HepG2 (cell line): ENCODE measurements at regions not wholly inside any gene's neighbourhood (a gene's known extent, or its start where the extent isn't known, plus 50 kb on each side); places are given as distances from the start of the nearest gene placed in this dataset.

Experiments used
- ATAC-seq: fragments of 200-7000 bp; cut with Tn5 transposase; 3 replicates; pipeline ENCODE4 v1.9.1; 2020; ENCODE audit warnings: mild to moderate bottlenecking, moderate library complexity
- BruUV-seq: library from RNA; stranded (reverse); fragments of 400-500 nt; replicated peaks from 2 replicates; lab custom pipeline; 2021; lab: Mats Ljungman, UMichigan
- CTCF ChIA-PET: fragments of 300-600 bp; formaldehyde crosslinking; extraction: SDS; loops from one replicate; lab custom pipeline; 2021; ENCODE audit warnings: low total read pairs, inconsistent platforms, low intra/inter-chr PET ratio; lab: Yijun Ruan, JAX
- POLR2A ChIA-PET: fragments of 350-600 bp; sonication (Branson Sonifier 250); formaldehyde crosslinking; loops from one replicate; lab custom pipeline; 2020; ENCODE audit warnings: antibody characterized with exemption, inconsistent platforms; lab: Yijun Ruan, JAX
- DNase-seq: peaks from one replicate; pipeline ENCODE4 v3.0.0-alpha.2; 2015; ENCODE audit warnings: low spot score
- FAIRE-seq: peaks from 3 replicates; lab custom pipeline; 2011; peaks lifted over from hg19 to GRCh38; lab: Jason Lieb, UNC
- H2AFZ ChIP-seq: one replicate; pipeline ENCODE4 v1.6.1; 2011; ENCODE audit warnings: low read length, inconsistent platforms
- H3K27ac ChIP-seq: fragments of 300-600 bp; 3 replicates; pipeline ENCODE4 v1.8.0; 2011; ENCODE audit warnings: mixed run types, mild to moderate bottlenecking, mixed read lengths, low read length, inconsistent platforms; ENCODE audit not compliant: insufficient read depth; ENCODE audit errors: extremely low read length
- H3K27me3 ChIP-seq, 2 experiments: fragments of 200-600 bp in 1 of 2; 2 replicates in 1 of 2; 3 replicates in 1 of 2; pipeline versions ENCODE4 v1.6.0 to v1.8.0; 2011; ENCODE audit warnings: low read length in 2 of 2, mild to moderate bottlenecking in 2 of 2, moderate library complexity in 2 of 2, inconsistent platforms in 1 of 2; ENCODE audit not compliant: insufficient read depth in 2 of 2, control insufficient read depth in 1 of 2
- H3K36me3 ChIP-seq, 2 experiments: fragments of 200-600 bp in 1 of 2; replicated peaks in 1 of 2; 2 replicates in 1 of 2; 3 replicates in 1 of 2; pipeline versions ENCODE4 v1.5.1 to v1.8.0; 2011; ENCODE audit warnings: low read length in 2 of 2, inconsistent platforms in 1 of 2; ENCODE audit not compliant: insufficient read depth in 2 of 2, control insufficient read depth in 1 of 2
- H3K4me1 ChIP-seq: 2 replicates; pipeline ENCODE4 v1.5.1; 2012; ENCODE audit warnings: low read length, inconsistent platforms; ENCODE audit not compliant: insufficient read depth
- H3K4me2 ChIP-seq: 2 replicates; pipeline ENCODE4 v1.6.0; 2011; ENCODE audit warnings: low read depth, low read length, inconsistent platforms
- H3K4me3 ChIP-seq, 3 experiments: fragments of 200-600 bp in 1 of 3; sonication (generic), shearing (Covaris generic) in 1 of 3; replicated peaks in 1 of 3; 2 replicates each; pipeline ENCODE4 v1.5.1; 2011 to 2016; ENCODE audit warnings: low read length in 3 of 3, inconsistent platforms in 2 of 3, low read depth in 2 of 3, mild to moderate bottlenecking in 2 of 3, control low read depth in 1 of 3, mixed read lengths in 1 of 3; ENCODE audit not compliant: insufficient read depth in 1 of 3
- H3K79me2 ChIP-seq: one replicate; pipeline ENCODE4 v1.6.1; 2011; ENCODE audit warnings: low read length, inconsistent platforms; ENCODE audit not compliant: insufficient read depth
- H3K9ac ChIP-seq: 2 replicates; pipeline ENCODE4 v1.6.0; 2011; ENCODE audit warnings: mild to moderate bottlenecking, low read depth, low read length, inconsistent platforms; ENCODE audit not compliant: insufficient read depth
- H3K9me3 ChIP-seq: 2 replicates; pipeline ENCODE4 v1.5.1; 2012; ENCODE audit warnings: mild to moderate bottlenecking, low read length
- H4K20me1 ChIP-seq: 2 replicates; pipeline ENCODE4 v1.6.0; 2011; ENCODE audit warnings: inconsistent platforms, mild to moderate bottlenecking, low read length, moderate library complexity; ENCODE audit not compliant: insufficient read depth
- SRF ChIP-seq: IDR thresholded peaks from 2 replicates; pipeline ENCODE4 v1.6.1; 2011; ENCODE audit warnings: mild to moderate bottlenecking, low read depth, low read length, moderate library complexity
- ZNF567 ChIP-seq: sonication (generic); formaldehyde crosslinking; IDR thresholded peaks from 2 replicates; pipeline ENCODE4 v1.8.1; 2023; ENCODE audit warnings: mild to moderate bottlenecking, missing genetic modification reagents, borderline replicate concordance
- ZNF589 ChIP-seq: sonication (generic); formaldehyde crosslinking; conservative IDR thresholded peaks from 2 replicates; pipeline ENCODE4 v1.8.0; 2022; ENCODE audit warnings: mild to moderate bottlenecking, moderate library complexity, missing genetic modification reagents
- ZNF782 ChIP-seq: sonication (generic); formaldehyde crosslinking; IDR thresholded peaks from 2 replicates; pipeline ENCODE4 v1.4.0; 2020; ENCODE audit warnings: missing genetic modification reagents, mild to moderate bottlenecking, borderline replicate concordance
- ZSCAN21 ChIP-seq: sonication (generic); formaldehyde crosslinking; IDR thresholded peaks from 2 replicates; pipeline ENCODE4 v1.8.0; 2022; ENCODE audit warnings: mild to moderate bottlenecking, missing genetic modification reagents, moderate library complexity, borderline replicate concordance
- WGBS: methylation state at CpG from one replicate; pipeline ENCODE4 v1.1.6; 2017; ENCODE audit warnings: low lambda C conversion rate; 5-methylcytosine and 5-hydroxymethylcytosine counted together
- in situ Hi-C: cut with HindIII; loops from 2 replicates; pipeline ENCODE4 v1.10.0; 2017; ENCODE audit warnings: low pct_unique_long_range_greater_than_20kb; ENCODE audit not compliant: extremely low pct_ligation_motif_present
- intact Hi-C: fragments of 100-400 bp; cut with micrococcal nuclease; formaldehyde crosslinking; loops from one replicate; pipeline ENCODE4 v1.10.0; 2022; ENCODE audit not compliant: unreplicated experiment
- TF ChIP-seq, protein P1 (sequence below): sonication (generic); formaldehyde crosslinking; IDR thresholded peaks from 2 replicates; pipeline ENCODE4 v1.9.0; 2021; ENCODE audit warnings: mild to moderate bottlenecking, missing genetic modification reagents
- TF ChIP-seq, protein P2 (sequence below): sonication (generic); formaldehyde crosslinking; IDR thresholded peaks from 2 replicates; pipeline ENCODE4 v1.4.0; 2020; ENCODE audit warnings: mild to moderate bottlenecking, missing genetic modification reagents

DNA sequence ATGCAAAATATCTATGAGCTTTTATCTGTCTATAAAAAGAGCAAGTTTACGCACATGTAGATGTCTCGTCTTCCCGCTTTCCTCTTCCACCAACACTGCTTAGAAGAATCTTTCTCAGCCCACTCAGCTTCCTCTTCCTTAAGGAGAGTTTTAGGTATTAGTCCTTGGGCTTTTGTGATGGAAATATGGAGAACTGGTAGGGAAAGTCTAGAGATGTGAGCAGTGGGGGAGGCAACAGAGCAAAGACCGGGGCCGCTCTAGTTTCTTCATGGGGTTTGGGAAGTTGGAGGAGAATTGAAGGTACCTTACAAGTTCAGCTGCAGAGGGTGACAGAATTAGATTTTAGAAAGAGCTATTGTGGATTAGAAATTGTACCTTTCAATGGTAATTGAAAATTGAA, 56.3 kb upstream of the CPNE8 start (continued):
- TF ChIP-seq, protein P1, sequence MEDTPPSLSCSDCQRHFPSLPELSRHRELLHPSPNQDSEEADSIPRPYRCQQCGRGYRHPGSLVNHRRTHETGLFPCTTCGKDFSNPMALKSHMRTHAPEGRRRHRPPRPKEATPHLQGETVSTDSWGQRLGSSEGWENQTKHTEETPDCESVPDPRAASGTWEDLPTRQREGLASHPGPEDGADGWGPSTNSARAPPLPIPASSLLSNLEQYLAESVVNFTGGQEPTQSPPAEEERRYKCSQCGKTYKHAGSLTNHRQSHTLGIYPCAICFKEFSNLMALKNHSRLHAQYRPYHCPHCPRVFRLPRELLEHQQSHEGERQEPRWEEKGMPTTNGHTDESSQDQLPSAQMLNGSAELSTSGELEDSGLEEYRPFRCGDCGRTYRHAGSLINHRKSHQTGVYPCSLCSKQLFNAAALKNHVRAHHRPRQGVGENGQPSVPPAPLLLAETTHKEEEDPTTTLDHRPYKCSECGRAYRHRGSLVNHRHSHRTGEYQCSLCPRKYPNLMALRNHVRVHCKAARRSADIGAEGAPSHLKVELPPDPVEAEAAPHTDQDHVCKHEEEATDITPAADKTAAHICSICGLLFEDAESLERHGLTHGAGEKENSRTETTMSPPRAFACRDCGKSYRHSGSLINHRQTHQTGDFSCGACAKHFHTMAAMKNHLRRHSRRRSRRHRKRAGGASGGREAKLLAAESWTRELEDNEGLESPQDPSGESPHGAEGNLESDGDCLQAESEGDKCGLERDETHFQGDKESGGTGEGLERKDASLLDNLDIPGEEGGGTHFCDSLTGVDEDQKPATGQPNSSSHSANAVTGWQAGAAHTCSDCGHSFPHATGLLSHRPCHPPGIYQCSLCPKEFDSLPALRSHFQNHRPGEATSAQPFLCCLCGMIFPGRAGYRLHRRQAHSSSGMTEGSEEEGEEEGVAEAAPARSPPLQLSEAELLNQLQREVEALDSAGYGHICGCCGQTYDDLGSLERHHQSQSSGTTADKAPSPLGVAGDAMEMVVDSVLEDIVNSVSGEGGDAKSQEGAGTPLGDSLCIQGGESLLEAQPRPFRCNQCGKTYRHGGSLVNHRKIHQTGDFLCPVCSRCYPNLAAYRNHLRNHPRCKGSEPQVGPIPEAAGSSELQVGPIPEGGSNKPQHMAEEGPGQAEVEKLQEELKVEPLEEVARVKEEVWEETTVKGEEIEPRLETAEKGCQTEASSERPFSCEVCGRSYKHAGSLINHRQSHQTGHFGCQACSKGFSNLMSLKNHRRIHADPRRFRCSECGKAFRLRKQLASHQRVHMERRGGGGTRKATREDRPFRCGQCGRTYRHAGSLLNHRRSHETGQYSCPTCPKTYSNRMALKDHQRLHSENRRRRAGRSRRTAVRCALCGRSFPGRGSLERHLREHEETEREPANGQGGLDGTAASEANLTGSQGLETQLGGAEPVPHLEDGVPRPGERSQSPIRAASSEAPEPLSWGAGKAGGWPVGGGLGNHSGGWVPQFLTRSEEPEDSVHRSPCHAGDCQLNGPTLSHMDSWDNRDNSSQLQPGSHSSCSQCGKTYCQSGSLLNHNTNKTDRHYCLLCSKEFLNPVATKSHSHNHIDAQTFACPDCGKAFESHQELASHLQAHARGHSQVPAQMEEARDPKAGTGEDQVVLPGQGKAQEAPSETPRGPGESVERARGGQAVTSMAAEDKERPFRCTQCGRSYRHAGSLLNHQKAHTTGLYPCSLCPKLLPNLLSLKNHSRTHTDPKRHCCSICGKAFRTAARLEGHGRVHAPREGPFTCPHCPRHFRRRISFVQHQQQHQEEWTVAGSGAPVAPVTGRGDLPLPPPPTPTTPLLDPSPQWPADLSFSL = no peak
- no peak for TF ChIP-seq ZSCAN21 (CRISPR knock-in tag)
- no peak for TF ChIP-seq ZNF782 (CRISPR knock-in tag)
- TF ChIP-seq, protein P2, sequence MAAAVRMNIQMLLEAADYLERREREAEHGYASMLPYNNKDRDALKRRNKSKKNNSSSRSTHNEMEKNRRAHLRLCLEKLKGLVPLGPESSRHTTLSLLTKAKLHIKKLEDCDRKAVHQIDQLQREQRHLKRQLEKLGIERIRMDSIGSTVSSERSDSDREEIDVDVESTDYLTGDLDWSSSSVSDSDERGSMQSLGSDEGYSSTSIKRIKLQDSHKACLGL (CRISPR knock-in tag) = no peak

DNA sequence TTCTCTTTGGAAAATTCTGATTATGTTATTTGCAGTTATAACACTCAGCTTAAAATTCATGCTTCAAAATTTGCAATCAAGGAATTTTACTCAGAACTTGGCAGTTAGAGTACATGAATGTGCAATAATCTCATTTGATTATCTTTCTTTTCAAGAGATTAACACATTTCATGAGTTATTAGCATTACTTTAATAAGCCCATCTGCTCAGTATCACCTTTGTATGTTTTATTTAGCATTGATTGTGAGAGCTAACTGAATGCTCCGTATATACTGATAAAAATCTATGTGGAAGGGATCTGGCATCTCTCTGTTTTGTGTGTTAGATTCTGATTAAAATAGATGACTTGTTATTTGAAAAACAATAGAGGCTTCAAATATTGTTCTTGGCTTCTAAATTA, 55.6 kb upstream of the CPNE8 start:
- H3K27me3 ChIP-seq = no peaks in the 10 kb centered on the region
- no peak for ATAC-seq
- FAIRE-seq = no peak
- no peak overlapping the region for H3K4me3 ChIP-seq
- no peak overlapping the region for H3K4me2 ChIP-seq
- no peaks in the 10 kb centered on the region for H4K20me1 ChIP-seq
- TF ChIP-seq ZNF567 (CRISPR knock-in tag) = no peak
- TF ChIP-seq SRF = no peak
- TF ChIP-seq ZNF589 (CRISPR knock-in tag) = no peak
- 28% methylated on average over 1 of the region's 1 CpG for WGBS
- no peaks in the 10 kb centered on the region for H3K9me3 ChIP-seq
- H2AFZ ChIP-seq = no peak overlapping the region
- in situ Hi-C loops = no loop called here
- ChIA-PET POLR2A (no interaction called here), CTCF (no interaction called here)
- no peaks in the 10 kb centered on the region for H3K79me2 ChIP-seq
- intact Hi-C loops = no loop called here
- BruUV-seq = no TSS peak
- H3K4me1 ChIP-seq = no peaks in the 10 kb centered on the region
- no peaks in the 10 kb centered on the region for H3K36me3 ChIP-seq
- no peak for DNase-seq
- no peak overlapping the region for H3K9ac ChIP-seq
- H3K27ac ChIP-seq = no peak overlapping the region
